Ovary (tissue), 7 donors: ENCODE measurements at regions not wholly inside any gene's neighbourhood (a gene's known extent, or its start where the extent isn't known, plus 50 kb on each side); places are given as distances from the start of the nearest gene placed in this dataset.

Experiments
- DNase-seq, 5 donors: peaks; one replicate each; pipeline ENCODE4 v3.0.0-alpha.2; 2019 to 2020
- H3K27ac ChIP-seq, 2 donors: fragments of 200-600 bp; one replicate each; pipeline versions ENCODE4 v1.5.1 to v1.8.0; 2019 to 2022
- H3K27me3 ChIP-seq: fragments of 200-600 bp; one replicate; pipeline ENCODE4 v1.8.0; 2022
- H3K36me3 ChIP-seq: fragments of 200-600 bp; sonication (generic); one replicate; pipeline ENCODE4 v1.5.1; 2019
- H3K4me1 ChIP-seq: one replicate; pipeline ENCODE4 v1.8.1; 2013; ENCODE audit warnings: mild to moderate bottlenecking, moderate library complexity; ENCODE audit not compliant: insufficient read depth
- H3K4me3 ChIP-seq: fragments of 200-600 bp; sonication (generic); one replicate; pipeline ENCODE4 v1.5.1; 2017
- H3K9me3 ChIP-seq, 2 donors: fragments of 200-600 bp in 1 of 2; sonication (generic) in 1 of 2; one replicate each; pipeline versions ENCODE4 v1.5.1 to v1.8.1; 2013 to 2019; ENCODE audit warnings: mild to moderate bottlenecking in 1 of 2, moderate library complexity in 1 of 2
- CTCF ChIP-seq, 3 donors: fragments of 450-650 bp in 2 of 3; fragments of 200-600 bp in 1 of 3; IDR thresholded peaks; one replicate each; pipeline versions ENCODE4 v1.5.1 to v1.8.0; 2016 to 2022; ENCODE audit warnings: antibody characterized with exemption in 3 of 3, mild to moderate bottlenecking in 1 of 3
- EP300 ChIP-seq: sonication (generic); formaldehyde crosslinking; IDR thresholded peaks from one replicate; pipeline ENCODE4 v1.6.1; 2017; ENCODE audit warnings: antibody characterized with exemption
- POLR2A ChIP-seq: fragments of 450-650 bp; IDR thresholded peaks from one replicate; pipeline ENCODE4 v1.6.1; 2017; ENCODE audit warnings: antibody characterized with exemption, mild to moderate bottlenecking, moderate library complexity
- WGBS, 3 donors: extraction: QIAGEN DNeasy Blood & Tissue Kit in 1 of 3; methylation state at CpG; one replicate each; pipeline versions ENCODE4 v1.1.5 to v1.1.7; 2013 to 2017; 5-methylcytosine and 5-hydroxymethylcytosine counted together
- intact Hi-C, 4 donors: fragments of 100-400 bp; cut with DNase I; formaldehyde crosslinking; loops; one replicate each; pipeline versions ENCODE4 v1.11.0 to v1.15.1; 2022 to 2023
- donor health status: DM: no; HTN: no; CAD: no; lungs with moderate emphysema.
- donor health status: DM: no; HTN: no; CAD: no.
- donor health status: Bipolar disorder and iron deficiency.
- donor health status: DM: no; HTN: no; CAD: no.
- donor health status: DM: yes; HTN: yes; CAD: no.

- no peak overlapping the region for H3K27ac ChIP-seq
- no peak for DNase-seq
- H3K36me3 ChIP-seq = no peaks in the 10 kb centered on the region
- H3K9me3 ChIP-seq = no peaks in the 10 kb centered on the region
- H3K4me3 ChIP-seq = no peak overlapping the region
- no peak for TF ChIP-seq CTCF (IDR thresholded peaks at IDR 0.05)
- TF ChIP-seq POLR2A = no peak
- H3K4me1 ChIP-seq = peaks cover 2% of the 10 kb centered on the region
- WGBS, 3 donors = 58 to 78% (median 77%) methylated on average over 4 of the region's 4 CpGs
- H3K27me3 ChIP-seq = no peaks in the 10 kb centered on the region
- intact Hi-C loops = no loop called here
These were observed 182.9 kb upstream of the RIOK2 start for GRCh38 chr5:97365918-97366317.

- no peaks in the 10 kb centered on the region for H3K27me3 ChIP-seq
- no peak overlapping the region for H3K27ac ChIP-seq
- DNase-seq = no peak
- no peaks in the 10 kb centered on the region for H3K4me1 ChIP-seq
- no peak for TF ChIP-seq POLR2A
- no peak for TF ChIP-seq CTCF (IDR thresholded peaks at IDR 0.05)
- no peak for TF ChIP-seq EP300
- intact Hi-C loops = no loop called here
- H3K4me3 ChIP-seq = no peak overlapping the region
- H3K36me3 ChIP-seq = no peaks in the 10 kb centered on the region
- no peaks in the 10 kb centered on the region for H3K9me3 ChIP-seq
These were observed 192.9 kb upstream of the RIOK2 start for GRCh38 chr5:97375959-97376358.

GRCh38 chr5:97377582-97377981, 194.5 kb upstream of the RIOK2 start:
- Histone ChIP-seq H3K4me1 (no peaks in the 10 kb centered on the region), H3K27me3 (no peaks in the 10 kb centered on the region), H3K27ac (no peak overlapping the region), H3K4me3 (no peak overlapping the region), H3K9me3 (no peaks in the 10 kb centered on the region), H3K36me3 (no peaks in the 10 kb centered on the region)
- WGBS, 3 donors = 45 to 46% (median 46%) methylated on average over 1 of the region's 1 CpG
- DNase-seq = no peak
- TF ChIP-seq CTCF (IDR thresholded peaks at IDR 0.05) = no peak
- TF ChIP-seq POLR2A = no peak
- TF ChIP-seq EP300 = no peak
- intact Hi-C loops = no loop called here

GRCh38 chr5:97383996-97384395, 200.9 kb upstream of the RIOK2 start:
- TF ChIP-seq CTCF (IDR thresholded peaks at IDR 0.05) = no peak
- no peak for TF ChIP-seq EP300
- TF ChIP-seq POLR2A = no peak
- H3K9me3 ChIP-seq = no peaks in the 10 kb centered on the region
- no peak for DNase-seq
- no peak overlapping the region for H3K4me3 ChIP-seq
- intact Hi-C loops = no loop called here
- WGBS, 3 donors = 86 to 98% (median 91%) methylated on average over 1 of the region's 1 CpG
- no peaks in the 10 kb centered on the region for H3K36me3 ChIP-seq
- no peaks in the 10 kb centered on the region for H3K27me3 ChIP-seq
- H3K27ac ChIP-seq = no peak overlapping the region
- no peaks in the 10 kb centered on the region for H3K4me1 ChIP-seq

GRCh38 chr5:97388794-97389193, 205.7 kb upstream of the RIOK2 start:
- no peaks in the 10 kb centered on the region for H3K9me3 ChIP-seq
- no peaks in the 10 kb centered on the region for H3K36me3 ChIP-seq
- H3K4me1 ChIP-seq = no peaks in the 10 kb centered on the region
- no peak for DNase-seq
- no peak overlapping the region for H3K4me3 ChIP-seq
- no peak for TF ChIP-seq POLR2A
- TF ChIP-seq EP300 = no peak
- TF ChIP-seq CTCF (IDR thresholded peaks at IDR 0.05) = no peak
- no peaks in the 10 kb centered on the region for H3K27me3 ChIP-seq
- 86 to 90% (median 88%) methylated on average over 2 of the region's 2 CpGs for WGBS, 3 donors
- intact Hi-C loops = no loop called here
- no peak overlapping the region for H3K27ac ChIP-seq
